ENCODE measurements at regions not wholly inside any gene's neighbourhood (a gene's known extent, or its start where the extent isn't known, plus 50 kb on each side); places are given as distances from the start of the nearest gene placed in this dataset.

GRCh38 chr1:30291526-30291925 lies 431.9 kb downstream of the MATN1 start:
- Mint-ChIP-seq H3K27ac (no peak overlapping the region), H3K4me1 (ENCODE audit: low read depth) (no peaks in the 10 kb centered on the region), H3K27me3 (ENCODE audit: insufficient read depth) (peaks cover 5% of the 10 kb centered on the region; the same call in 1 of the 2 replicates), H3K9me3 (peaks cover 23% of the 10 kb centered on the region; the same call in 1 of the 2 replicates), H3K36me3 (ENCODE audit: low read depth) (no peaks in the 10 kb centered on the region), H3K4me3 (no peak overlapping the region)
- no peak for DNase-seq
- TF ChIP-seq, protein P1, sequence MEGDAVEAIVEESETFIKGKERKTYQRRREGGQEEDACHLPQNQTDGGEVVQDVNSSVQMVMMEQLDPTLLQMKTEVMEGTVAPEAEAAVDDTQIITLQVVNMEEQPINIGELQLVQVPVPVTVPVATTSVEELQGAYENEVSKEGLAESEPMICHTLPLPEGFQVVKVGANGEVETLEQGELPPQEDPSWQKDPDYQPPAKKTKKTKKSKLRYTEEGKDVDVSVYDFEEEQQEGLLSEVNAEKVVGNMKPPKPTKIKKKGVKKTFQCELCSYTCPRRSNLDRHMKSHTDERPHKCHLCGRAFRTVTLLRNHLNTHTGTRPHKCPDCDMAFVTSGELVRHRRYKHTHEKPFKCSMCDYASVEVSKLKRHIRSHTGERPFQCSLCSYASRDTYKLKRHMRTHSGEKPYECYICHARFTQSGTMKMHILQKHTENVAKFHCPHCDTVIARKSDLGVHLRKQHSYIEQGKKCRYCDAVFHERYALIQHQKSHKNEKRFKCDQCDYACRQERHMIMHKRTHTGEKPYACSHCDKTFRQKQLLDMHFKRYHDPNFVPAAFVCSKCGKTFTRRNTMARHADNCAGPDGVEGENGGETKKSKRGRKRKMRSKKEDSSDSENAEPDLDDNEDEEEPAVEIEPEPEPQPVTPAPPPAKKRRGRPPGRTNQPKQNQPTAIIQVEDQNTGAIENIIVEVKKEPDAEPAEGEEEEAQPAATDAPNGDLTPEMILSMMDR (IDR thresholded peaks at IDR 0.05), result no peak

- TF ChIP-seq, protein P1 (IDR thresholded peaks at IDR 0.05), result no peak
- H3K4me1 Mint-ChIP-seq (ENCODE audit: low read depth), result no peaks in the 10 kb centered on the region
- DNase-seq, result no peak
- no peak overlapping the region for H3K4me3 Mint-ChIP-seq
- no peaks in the 10 kb centered on the region for H3K36me3 Mint-ChIP-seq (ENCODE audit: low read depth)
- peaks cover 5% of the 10 kb centered on the region; the same call in 1 of the 2 replicates for H3K27me3 Mint-ChIP-seq (ENCODE audit: insufficient read depth)
- no peak overlapping the region for H3K27ac Mint-ChIP-seq
- peaks cover 17% of the 10 kb centered on the region; the same call in 1 of the 2 replicates for H3K9me3 Mint-ChIP-seq
Measured at GRCh38 chr1:30290581-30290980, 432.8 kb downstream of the MATN1 start.

GRCh38 chr1:30287976-30288375 lies 435.4 kb downstream of the MATN1 start:
- peaks cover 5% of the 10 kb centered on the region; the same call in 1 of the 2 replicates for H3K27me3 Mint-ChIP-seq (ENCODE audit: insufficient read depth)
- H3K9me3 Mint-ChIP-seq, result peaks cover 19% of the 10 kb centered on the region; the same call in 1 of the 2 replicates
- H3K27ac Mint-ChIP-seq, result no peak overlapping the region
- H3K36me3 Mint-ChIP-seq (ENCODE audit: low read depth), result no peaks in the 10 kb centered on the region
- TF ChIP-seq, protein P1 (IDR thresholded peaks at IDR 0.05), result no peak
- H3K4me3 Mint-ChIP-seq, result no peak overlapping the region
- no peak for DNase-seq
- H3K4me1 Mint-ChIP-seq (ENCODE audit: low read depth), result no peaks in the 10 kb centered on the region

GRCh38 chr1:30286988-30287839 lies 436.2 kb downstream of the MATN1 start:
- Mint-ChIP-seq H3K9me3 (peaks cover 19% of the 10 kb centered on the region; the same call in 1 of the 2 replicates), H3K4me3 (no peak overlapping the region), H3K27ac (no peak overlapping the region), H3K36me3 (ENCODE audit: low read depth) (no peaks in the 10 kb centered on the region), H3K27me3 (ENCODE audit: insufficient read depth) (peaks cover 5% of the 10 kb centered on the region; the same call in 1 of the 2 replicates), H3K4me1 (ENCODE audit: low read depth) (no peaks in the 10 kb centered on the region)
- TF ChIP-seq, protein P1 (IDR thresholded peaks at IDR 0.05), result no peak
- DNase-seq, result no peak

- TF ChIP-seq, protein P1 (IDR thresholded peaks at IDR 0.05), result no peak
- H3K9me3 Mint-ChIP-seq, result peaks cover 19% of the 10 kb centered on the region; the same call in 1 of the 2 replicates
- H3K36me3 Mint-ChIP-seq (ENCODE audit: low read depth), result no peaks in the 10 kb centered on the region
- no peak overlapping the region for H3K4me3 Mint-ChIP-seq
- H3K27ac Mint-ChIP-seq, result no peak overlapping the region
- no peaks in the 10 kb centered on the region for H3K4me1 Mint-ChIP-seq (ENCODE audit: low read depth)
- peaks cover 5% of the 10 kb centered on the region; the same call in 1 of the 2 replicates for H3K27me3 Mint-ChIP-seq (ENCODE audit: insufficient read depth)
- no peak for DNase-seq
Measured at GRCh38 chr1:30286241-30286987, 437.0 kb downstream of the MATN1 start.

Data from HFFc6 (cell line).